ENCODE measurements at regions not wholly inside any gene's neighbourhood (a gene's known extent, or its start where the extent isn't known, plus 50 kb on each side); places are given as distances from the start of the nearest gene placed in this dataset.
"Not testable (repeated sequence)": the region's sequence is repeated elsewhere in the genome, so short reads cannot be mapped to it uniquely, and the experiment has no call there.

DNA sequence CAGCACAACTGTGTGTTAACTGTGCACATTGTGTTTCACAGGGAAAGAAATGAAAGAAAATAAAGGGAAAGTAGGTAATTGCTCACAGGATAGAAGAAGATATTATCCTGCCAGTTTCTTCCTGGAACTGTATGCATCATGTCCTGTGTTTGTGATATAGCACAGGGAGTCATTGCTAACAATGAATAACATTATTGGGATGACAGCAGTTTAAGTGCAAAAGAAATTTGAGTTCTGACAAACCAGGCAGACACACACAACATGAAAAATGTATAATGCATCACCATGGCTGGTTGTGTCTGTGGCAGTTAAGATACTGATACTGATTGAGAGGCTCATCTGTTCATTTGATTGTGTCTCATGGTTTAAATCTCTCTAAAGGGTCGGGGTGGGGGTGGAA is 145.4 kb downstream of the SPATA31D1 start:
- no peak overlapping the region for H3K4me3 ChIP-seq (ENCODE audit: low read depth, poor library complexity, severe bottlenecking)
- DNase-seq (ENCODE audit: low spot score in 2 of 2), result no peak
- TF ChIP-seq, protein P1, sequence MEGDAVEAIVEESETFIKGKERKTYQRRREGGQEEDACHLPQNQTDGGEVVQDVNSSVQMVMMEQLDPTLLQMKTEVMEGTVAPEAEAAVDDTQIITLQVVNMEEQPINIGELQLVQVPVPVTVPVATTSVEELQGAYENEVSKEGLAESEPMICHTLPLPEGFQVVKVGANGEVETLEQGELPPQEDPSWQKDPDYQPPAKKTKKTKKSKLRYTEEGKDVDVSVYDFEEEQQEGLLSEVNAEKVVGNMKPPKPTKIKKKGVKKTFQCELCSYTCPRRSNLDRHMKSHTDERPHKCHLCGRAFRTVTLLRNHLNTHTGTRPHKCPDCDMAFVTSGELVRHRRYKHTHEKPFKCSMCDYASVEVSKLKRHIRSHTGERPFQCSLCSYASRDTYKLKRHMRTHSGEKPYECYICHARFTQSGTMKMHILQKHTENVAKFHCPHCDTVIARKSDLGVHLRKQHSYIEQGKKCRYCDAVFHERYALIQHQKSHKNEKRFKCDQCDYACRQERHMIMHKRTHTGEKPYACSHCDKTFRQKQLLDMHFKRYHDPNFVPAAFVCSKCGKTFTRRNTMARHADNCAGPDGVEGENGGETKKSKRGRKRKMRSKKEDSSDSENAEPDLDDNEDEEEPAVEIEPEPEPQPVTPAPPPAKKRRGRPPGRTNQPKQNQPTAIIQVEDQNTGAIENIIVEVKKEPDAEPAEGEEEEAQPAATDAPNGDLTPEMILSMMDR (IDR thresholded peaks at IDR 0.05), result no peak
- TF ChIP-seq POLR2A (IDR thresholded peaks at IDR 0.05), result no peak
- 67 to 86% methylated on average over 1 of the region's 1 CpG for WGBS, 2 donors
- intact Hi-C loops (cut with DNase I; ENCODE audit: low total_unique reads), result no loop called here

DNA sequence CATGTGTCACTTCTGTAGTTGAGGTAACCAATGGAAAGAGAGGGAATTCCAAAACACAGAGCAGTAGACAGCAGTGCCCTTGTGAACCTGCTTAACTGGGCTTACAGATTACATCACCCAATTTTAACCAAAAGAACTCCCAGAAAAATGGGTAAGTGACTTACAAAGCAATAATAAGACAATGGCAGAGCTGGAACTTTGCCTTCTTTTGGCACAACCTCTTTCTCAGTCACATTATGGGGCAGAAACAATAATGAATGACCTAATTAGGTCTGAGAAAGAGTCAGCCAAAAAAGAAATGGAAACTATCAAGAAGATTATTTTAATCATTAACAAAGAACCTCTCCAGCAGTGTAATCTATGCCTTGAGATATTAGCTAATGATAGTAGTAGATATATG is 146.5 kb downstream of the SPATA31D1 start:
- H3K4me3 ChIP-seq (ENCODE audit: low read depth, poor library complexity, severe bottlenecking), result no peak overlapping the region
- intact Hi-C loops (cut with DNase I; ENCODE audit: low total_unique reads), result no loop called here
- TF ChIP-seq, protein P1 (IDR thresholded peaks at IDR 0.05), result no peak
- no peak for TF ChIP-seq POLR2A (IDR thresholded peaks at IDR 0.05)
- no peak for DNase-seq (ENCODE audit: low spot score in 2 of 2)

DNA sequence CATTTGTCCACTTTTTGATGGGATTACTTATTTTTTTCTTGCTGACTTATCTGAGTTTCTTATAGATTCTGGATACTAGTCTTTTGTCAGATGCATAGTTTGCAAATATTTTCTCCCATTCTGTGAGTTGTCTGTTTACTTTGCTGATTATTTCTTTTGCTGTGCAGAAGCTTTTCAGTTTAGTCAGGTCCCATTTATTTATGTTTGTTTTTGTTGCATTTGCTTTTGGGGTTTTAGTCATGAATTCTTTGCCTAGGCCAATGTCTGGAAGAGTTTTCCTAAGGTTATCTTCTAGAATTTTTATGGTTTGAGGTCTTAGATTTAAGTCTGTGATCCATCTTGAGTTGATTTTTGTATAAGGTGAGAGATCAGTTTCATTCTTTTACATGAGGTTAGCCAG is 149.5 kb downstream of the SPATA31D1 start:
- DNase-seq (ENCODE audit: low spot score in 2 of 2); intact Hi-C loops (cut with DNase I; ENCODE audit: low total_unique reads); H3K4me3 ChIP-seq (ENCODE audit: low read depth, poor library complexity, severe bottlenecking): not testable (repeated sequence)

DNA sequence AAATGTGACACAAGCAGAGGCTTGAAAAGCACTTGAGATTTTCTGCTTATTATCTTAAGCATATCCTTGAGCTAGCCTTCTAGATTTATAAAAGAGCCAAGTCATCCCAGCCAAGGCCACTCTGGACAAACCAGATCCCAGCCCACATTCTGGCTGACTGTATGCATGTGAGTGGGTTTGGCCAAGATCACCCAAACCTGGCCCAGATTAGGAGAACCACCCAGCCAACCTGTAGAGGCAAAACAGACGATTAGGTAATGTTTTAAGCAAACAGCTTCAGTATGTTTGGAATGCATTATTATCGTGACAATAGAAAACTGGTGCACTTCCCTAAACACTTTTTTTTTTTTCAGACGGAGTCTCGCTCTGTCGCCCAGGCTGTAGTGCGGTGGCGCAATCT is 151.9 kb downstream of the SPATA31D1 start:
- H3K4me3 ChIP-seq (ENCODE audit: low read depth, poor library complexity, severe bottlenecking), result no peak overlapping the region
- TF ChIP-seq POLR2A (IDR thresholded peaks at IDR 0.05), result no peak
- TF ChIP-seq, protein P1 (IDR thresholded peaks at IDR 0.05), result no peak
- DNase-seq (ENCODE audit: low spot score in 2 of 2), result no peak
- intact Hi-C loops (cut with DNase I; ENCODE audit: low total_unique reads), result no loop called here
- 73 to 79% methylated on average over 7 of the region's 7 CpGs for WGBS, 2 donors

DNA sequence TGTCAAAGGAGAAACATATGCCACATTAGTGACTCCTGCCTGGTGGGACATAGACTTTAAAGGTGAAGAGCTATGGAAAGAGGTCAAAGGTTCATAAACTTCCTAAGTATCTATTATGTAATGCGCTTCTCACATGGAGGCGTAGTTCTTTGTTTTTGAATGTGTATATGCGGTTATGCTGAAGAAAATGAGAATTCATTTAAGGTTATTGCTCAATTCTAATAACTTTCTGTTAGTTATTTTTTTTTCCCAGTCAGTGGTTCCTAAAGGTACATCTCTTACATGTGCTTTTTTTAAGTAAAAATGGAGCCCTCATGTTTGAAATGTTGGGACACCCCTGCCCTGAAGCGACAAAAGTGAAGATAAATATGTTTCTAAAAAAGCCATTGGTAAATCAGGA is 156.2 kb downstream of the SPATA31D1 start:
- WGBS, 2 donors, result 96 to 98% methylated on average over 4 of the region's 4 CpGs
- TF ChIP-seq POLR2A (IDR thresholded peaks at IDR 0.05), result no peak
- TF ChIP-seq, protein P1 (IDR thresholded peaks at IDR 0.05), result no peak

DNA sequence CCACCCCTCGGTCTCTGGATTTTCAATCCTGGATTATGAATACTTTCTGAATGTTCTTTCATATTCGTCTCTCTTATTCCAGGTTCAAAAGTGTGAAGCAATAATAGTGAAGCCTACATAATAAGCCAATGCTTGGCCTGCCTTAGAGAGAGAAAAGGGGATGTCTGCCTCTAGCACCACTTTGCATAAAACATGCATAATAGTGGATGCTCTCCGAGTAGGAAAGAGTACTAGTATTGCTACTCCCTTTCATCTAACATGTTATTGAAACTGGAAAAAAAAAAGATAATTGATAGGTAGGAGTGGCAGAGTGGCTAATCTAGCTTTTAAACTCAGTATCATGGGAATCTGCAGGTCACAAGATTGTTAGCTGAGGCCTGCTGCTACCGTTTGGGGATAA is 158.1 kb downstream of the SPATA31D1 start:
- H3K4me3 ChIP-seq (ENCODE audit: low read depth, poor library complexity, severe bottlenecking), result no peak overlapping the region
- 84 to 90% methylated on average over 4 of the region's 4 CpGs for WGBS, 2 donors
- intact Hi-C loops (cut with DNase I; ENCODE audit: low total_unique reads), result no loop called here
- DNase-seq (ENCODE audit: low spot score in 2 of 2), result no peak
- TF ChIP-seq, protein P1 (IDR thresholded peaks at IDR 0.05), result no peak
- no peak for TF ChIP-seq POLR2A (IDR thresholded peaks at IDR 0.05)

More for the DNA sequence above, 156.2 kb downstream of the SPATA31D1 start:
- no peak for DNase-seq (ENCODE audit: low spot score in 2 of 2)
- intact Hi-C loops (cut with DNase I; ENCODE audit: low total_unique reads), result no loop called here
- no peak overlapping the region for H3K4me3 ChIP-seq (ENCODE audit: low read depth, poor library complexity, severe bottlenecking)

All from lower leg skin (tissue), 4 donors.